GM21723 (cell line): ENCODE measurements at regions not wholly inside any gene's neighbourhood (a gene's known extent, or its start where the extent isn't known, plus 50 kb on each side); places are given as distances from the start of the nearest gene placed in this dataset.

Source experiments
- ATAC-seq: cut with Tn5 transposase; IDR thresholded peaks from one replicate; pipeline ENCODE4 v1.9.1; 2021; ENCODE audit warnings: mild to moderate bottlenecking, moderate library complexity; ENCODE audit not compliant: unreplicated experiment

- no peak for ATAC-seq
Measured at GRCh38 chr3:110181226-110181625, 843.9 kb upstream of the DPPA4 start.

- ATAC-seq = no peak
Measured at GRCh38 chr3:110184536-110184935, 847.2 kb upstream of the DPPA4 start.

- no peak for ATAC-seq
Measured at GRCh38 chr3:110193074-110193473, 855.7 kb upstream of the DPPA4 start.

- ATAC-seq = no peak
Measured at GRCh38 chr3:110198717-110199587, 861.6 kb upstream of the DPPA4 start.

GRCh38 chr3:110199588-110199943 lies 862.2 kb upstream of the DPPA4 start:
- no peak for ATAC-seq

- ATAC-seq = no peak
Measured at GRCh38 chr3:110210086-110210660, 861.4 kb upstream of the NECTIN3 start.

GRCh38 chr3:110226645-110227044 lies 845.0 kb upstream of the NECTIN3 start:
- ATAC-seq = no peak

GRCh38 chr3:110227991-110228390 lies 843.6 kb upstream of the NECTIN3 start:
- ATAC-seq = no peak

GRCh38 chr3:110234831-110235230 lies 836.8 kb upstream of the NECTIN3 start:
- ATAC-seq = no peak

- no peak for ATAC-seq
Measured at GRCh38 chr3:110236976-110237610, 834.5 kb upstream of the NECTIN3 start.

GRCh38 chr3:110243081-110243480 lies 828.5 kb upstream of the NECTIN3 start:
- ATAC-seq = no peak

GRCh38 chr3:110246796-110247376 lies 824.7 kb upstream of the NECTIN3 start:
- ATAC-seq = no peak

- no peak for ATAC-seq
Measured at GRCh38 chr3:110248666-110249065, 823.0 kb upstream of the NECTIN3 start.

GRCh38 chr3:110253794-110254193 lies 817.8 kb upstream of the NECTIN3 start:
- no peak for ATAC-seq

GRCh38 chr3:110254591-110254990 lies 817.0 kb upstream of the NECTIN3 start:
- ATAC-seq = no peak

- ATAC-seq = no peak
Measured at GRCh38 chr3:110261141-110261540, 810.5 kb upstream of the NECTIN3 start.

GRCh38 chr3:110262896-110263295 lies 808.7 kb upstream of the NECTIN3 start:
- no peak for ATAC-seq

- ATAC-seq = no peak
Measured at GRCh38 chr3:110265302-110265701, 806.3 kb upstream of the NECTIN3 start.

GRCh38 chr3:110267304-110267845 lies 804.2 kb upstream of the NECTIN3 start:
- ATAC-seq = no peak

GRCh38 chr3:110272525-110272924 lies 799.1 kb upstream of the NECTIN3 start:
- ATAC-seq = no peak

GRCh38 chr3:110291886-110292501 lies 779.6 kb upstream of the NECTIN3 start:
- no peak for ATAC-seq
